HG03196 (cell line): ENCODE measurements at regions not wholly inside any gene's neighbourhood (a gene's known extent, or its start where the extent isn't known, plus 50 kb on each side); places are given as distances from the start of the nearest gene placed in this dataset.
A peak's percentile ranks its signal among the peaks of the same experiment; 100 is the strongest.
"Not testable (repeated sequence)": the region's sequence is repeated elsewhere in the genome, so short reads cannot be mapped to it uniquely, and the experiment has no call there.

Experiments
- ATAC-seq: cut with Tn5 transposase; IDR thresholded peaks from one replicate; pipeline ENCODE4 v1.9.1; 2021; ENCODE audit not compliant: unreplicated experiment

GRCh38 chr4:81685104-81685503, 213.4 kb upstream of the RASGEF1B start:
- ATAC-seq = no peak

- no peak for ATAC-seq
Observed at GRCh38 chr4:81684352-81684751, 212.6 kb upstream of the RASGEF1B start.

GRCh38 chr4:81682492-81682891, 210.8 kb upstream of the RASGEF1B start:
- no peak for ATAC-seq

- ATAC-seq = no peak
Observed at GRCh38 chr4:81679315-81679714, 207.6 kb upstream of the RASGEF1B start.

- no peak for ATAC-seq
Observed at GRCh38 chr4:81678801-81679200, 207.1 kb upstream of the RASGEF1B start.

GRCh38 chr4:81676537-81676936, 204.8 kb upstream of the RASGEF1B start:
- ATAC-seq = no peak

GRCh38 chr4:81675791-81676393, 204.2 kb upstream of the RASGEF1B start:
- no peak for ATAC-seq

GRCh38 chr4:81673961-81674360, 202.3 kb upstream of the RASGEF1B start:
- ATAC-seq = no peak

- ATAC-seq = not testable (repeated sequence)
Observed at GRCh38 chr4:81668328-81668727, 196.6 kb upstream of the RASGEF1B start.

GRCh38 chr4:81667539-81667938, 195.8 kb upstream of the RASGEF1B start:
- no peak for ATAC-seq

GRCh38 chr4:81666491-81666890, 194.8 kb upstream of the RASGEF1B start:
- ATAC-seq = no peak

- no peak for ATAC-seq
Observed at GRCh38 chr4:81665649-81666048, 193.9 kb upstream of the RASGEF1B start.

- no peak for ATAC-seq
Observed at GRCh38 chr4:81665045-81665444, 193.3 kb upstream of the RASGEF1B start.

GRCh38 chr4:81664079-81664478, 192.4 kb upstream of the RASGEF1B start:
- no peak for ATAC-seq

- ATAC-seq = no peak
Observed at GRCh38 chr4:81663368-81663767, 191.7 kb upstream of the RASGEF1B start.

- ATAC-seq = no peak
Observed at GRCh38 chr4:81659051-81659450, 187.3 kb upstream of the RASGEF1B start.

- no peak for ATAC-seq
Observed at GRCh38 chr4:81652069-81652478, 180.4 kb upstream of the RASGEF1B start.

- no peak for ATAC-seq
Observed at GRCh38 chr4:81651243-81651899, 179.7 kb upstream of the RASGEF1B start.

GRCh38 chr4:81650606-81651242, 179.0 kb upstream of the RASGEF1B start:
- ATAC-seq = no peak

- ATAC-seq = peak; percentile 93
Observed at GRCh38 chr4:81648576-81649275, 177.0 kb upstream of the RASGEF1B start.

- ATAC-seq = no peak
Observed at GRCh38 chr4:81647388-81647787, 175.7 kb upstream of the RASGEF1B start.

GRCh38 chr4:81642543-81642942, 170.8 kb upstream of the RASGEF1B start:
- ATAC-seq = no peak
